ENCODE measurements at regions not wholly inside any gene's neighbourhood (a gene's known extent, or its start where the extent isn't known, plus 50 kb on each side); places are given as distances from the start of the nearest gene placed in this dataset.

DNA sequence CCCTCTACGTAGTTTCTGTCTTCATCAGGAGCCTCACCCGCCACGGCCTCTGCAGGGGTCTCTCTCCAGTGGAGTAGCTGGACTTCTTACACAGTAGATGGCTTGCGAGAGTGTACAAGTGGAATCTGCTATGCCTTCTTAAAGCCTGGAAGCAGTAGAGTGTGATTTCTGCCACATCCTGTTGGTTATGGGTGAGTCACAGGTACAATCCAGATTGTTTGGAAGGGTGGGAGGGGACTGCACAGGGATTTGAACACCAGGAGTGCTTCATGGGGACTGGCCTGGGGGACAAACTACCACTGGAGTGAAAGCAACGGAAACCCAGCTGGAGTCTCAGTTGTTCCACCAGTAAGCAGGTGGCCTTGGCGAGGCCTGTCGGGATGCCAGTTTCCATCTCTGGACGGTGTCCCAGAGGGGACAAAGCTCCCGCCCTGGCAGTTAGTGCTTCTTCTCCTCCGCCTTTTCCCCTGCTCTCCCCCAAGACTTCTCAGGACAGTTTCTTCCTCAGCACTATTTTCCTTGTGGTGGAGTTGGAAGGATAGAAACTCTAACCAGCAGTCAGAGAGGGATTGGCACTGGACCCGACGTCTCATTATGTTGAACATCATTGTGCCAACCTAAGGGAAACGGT lies 85.0 kb upstream of the RCN1 start:
- Histone ChIP-seq H3K4me1 (no peaks in the 10 kb centered on the region), H3K4me3 (no peak overlapping the region), H3K36me3 (no peaks in the 10 kb centered on the region), H3K27ac (no peak overlapping the region), H3K9me3 (no peaks in the 10 kb centered on the region), H3K27me3 (no peaks in the 10 kb centered on the region)
- no peak for DNase-seq (ENCODE audit: extremely low spot score in 2 of 2)
- TF ChIP-seq CTCF (IDR thresholded peaks at IDR 0.05) (no peak), POLR2A (IDR thresholded peaks at IDR 0.05) (no peak), POLR2AphosphoS5 (IDR thresholded peaks at IDR 0.05; ENCODE audit: insufficient read depth in 1 of 2, low read depth in 1 of 2) (no peak)
- intact Hi-C loops (cut with DNase I) = no loop called here

GRCh38 chr11:32003335-32003734 lies 87.5 kb upstream of the RCN1 start:
- intact Hi-C loops (cut with DNase I) = no loop called here
- Histone ChIP-seq H3K27ac (no peak overlapping the region), H3K9me3 (no peaks in the 10 kb centered on the region), H3K36me3 (no peaks in the 10 kb centered on the region), H3K4me3 (no peak overlapping the region), H3K27me3 (no peaks in the 10 kb centered on the region), H3K4me1 (no peaks in the 10 kb centered on the region)
- TF ChIP-seq CTCF (IDR thresholded peaks at IDR 0.05) (no peak), POLR2AphosphoS5 (IDR thresholded peaks at IDR 0.05; ENCODE audit: insufficient read depth in 1 of 2, low read depth in 1 of 2) (no peak), POLR2A (IDR thresholded peaks at IDR 0.05) (no peak)
- no peak for DNase-seq (ENCODE audit: extremely low spot score in 2 of 2)

GRCh38 chr11:32002311-32002710 lies 88.6 kb upstream of the RCN1 start:
- TF ChIP-seq POLR2AphosphoS5 (IDR thresholded peaks at IDR 0.05; ENCODE audit: insufficient read depth in 1 of 2, low read depth in 1 of 2) = no peak
- no peak for TF ChIP-seq POLR2A (IDR thresholded peaks at IDR 0.05)
- TF ChIP-seq CTCF (IDR thresholded peaks at IDR 0.05) = no peak
- Histone ChIP-seq H3K27me3 (no peaks in the 10 kb centered on the region), H3K4me1 (no peaks in the 10 kb centered on the region), H3K4me3 (no peak overlapping the region), H3K27ac (no peak overlapping the region), H3K36me3 (no peaks in the 10 kb centered on the region), H3K9me3 (no peaks in the 10 kb centered on the region)
- no peak for DNase-seq (ENCODE audit: extremely low spot score in 2 of 2)
- intact Hi-C loops (cut with DNase I) = no loop called here

DNA sequence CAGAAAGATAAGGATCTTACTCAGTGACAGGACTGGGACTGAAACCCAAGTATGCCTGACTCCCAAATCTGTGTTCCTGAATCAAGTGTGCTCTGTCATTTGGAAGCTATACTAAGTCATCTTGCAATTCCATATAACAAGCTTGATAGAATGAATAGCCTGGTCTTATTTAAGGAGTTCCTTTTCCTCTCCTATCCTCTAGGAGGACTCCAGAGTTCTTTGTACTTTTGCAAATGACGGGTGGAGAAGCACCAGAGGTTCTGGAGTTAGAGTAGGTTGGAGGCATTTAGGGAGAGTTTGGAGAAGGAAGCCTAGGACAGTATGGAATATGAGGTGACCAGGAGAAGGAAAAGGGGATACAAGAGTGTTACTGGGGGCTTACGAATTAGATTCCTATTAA lies 92.9 kb upstream of the RCN1 start:
- TF ChIP-seq POLR2A (IDR thresholded peaks at IDR 0.05) = no peak
- TF ChIP-seq POLR2AphosphoS5 (IDR thresholded peaks at IDR 0.05; ENCODE audit: insufficient read depth in 1 of 2, low read depth in 1 of 2) = no peak
- no peak for TF ChIP-seq CTCF (IDR thresholded peaks at IDR 0.05)
- H3K27me3 ChIP-seq = no peaks in the 10 kb centered on the region
- no peaks in the 10 kb centered on the region for H3K4me1 ChIP-seq
- no peaks in the 10 kb centered on the region for H3K9me3 ChIP-seq
- intact Hi-C loops (cut with DNase I) = no loop called here
- H3K36me3 ChIP-seq = no peaks in the 10 kb centered on the region
- no peak for DNase-seq (ENCODE audit: extremely low spot score in 2 of 2)
- H3K4me3 ChIP-seq = no peak overlapping the region
- H3K27ac ChIP-seq = no peak overlapping the region

DNA sequence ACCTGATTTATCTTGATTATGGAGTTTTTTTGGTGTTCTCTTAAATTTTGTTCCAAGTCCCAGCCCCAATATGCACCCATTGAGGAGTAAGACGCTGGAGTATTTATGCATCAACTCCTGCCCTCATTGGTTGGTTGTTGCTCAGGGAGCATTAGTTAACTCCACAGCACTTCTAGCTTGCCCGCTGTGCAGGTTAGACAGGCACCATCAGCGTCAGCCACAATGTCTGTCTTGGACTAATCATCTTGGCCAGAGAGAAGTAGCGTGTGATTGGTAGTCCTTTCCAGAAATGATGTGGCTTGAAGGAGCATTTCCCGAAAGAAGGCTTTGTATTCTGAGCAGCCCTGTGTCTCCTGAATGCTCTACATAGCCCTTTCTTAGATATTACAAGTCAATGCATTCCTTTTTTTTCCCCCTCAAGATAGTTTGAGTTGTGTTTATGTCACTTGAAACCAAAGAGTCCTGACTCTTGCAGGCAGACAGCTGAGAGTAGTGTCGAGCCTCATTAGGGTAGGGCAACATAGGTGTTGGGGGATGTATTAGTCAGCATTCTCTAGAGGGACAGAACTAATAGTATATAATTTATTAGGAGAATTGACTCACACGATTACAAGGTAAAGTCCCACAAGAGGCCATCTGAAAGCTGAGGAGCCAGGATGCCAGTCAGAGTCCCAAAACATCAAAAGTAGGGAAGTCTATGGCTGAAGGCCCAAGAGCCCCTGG lies 94.6 kb upstream of the RCN1 start:
- H3K4me3 ChIP-seq = no peak overlapping the region
- H3K27ac ChIP-seq = no peak overlapping the region
- no peak for TF ChIP-seq POLR2AphosphoS5 (IDR thresholded peaks at IDR 0.05; ENCODE audit: insufficient read depth in 1 of 2, low read depth in 1 of 2)
- TF ChIP-seq POLR2A (IDR thresholded peaks at IDR 0.05) = no peak
- TF ChIP-seq CTCF (IDR thresholded peaks at IDR 0.05) = no peak
- no peaks in the 10 kb centered on the region for H3K36me3 ChIP-seq
- no peaks in the 10 kb centered on the region for H3K9me3 ChIP-seq
- no peak for DNase-seq (ENCODE audit: extremely low spot score in 2 of 2)
- no peaks in the 10 kb centered on the region for H3K4me1 ChIP-seq
- intact Hi-C loops (cut with DNase I) = no loop called here
- H3K27me3 ChIP-seq = no peaks in the 10 kb centered on the region

All from vagina (tissue), 2 donors.